H1 (cell line): ENCODE measurements at regions not wholly inside any gene's neighbourhood (a gene's known extent, or its start where the extent isn't known, plus 50 kb on each side); places are given as distances from the start of the nearest gene placed in this dataset.

Experiments used
- CTCF ChIA-PET: fragments of 300-600 bp; sonication (Branson Sonifier 250); formaldehyde crosslinking; loops from one replicate; lab custom pipeline; 2021; ENCODE audit not compliant: partially characterized antibody; lab: Charles Lee
- POLR2A ChIA-PET: fragments of 300-600 bp; sonication (Branson Sonifier 250); formaldehyde crosslinking; loops from one replicate; lab custom pipeline; 2021; ENCODE audit warnings: inconsistent platforms; ENCODE audit not compliant: partially characterized antibody; lab: Charles Lee
- DNase-seq, 2 experiments: peaks; one replicate each; pipeline versions ENCODE4 v3.0.0 to v3.0.0-alpha.2; 2010 to 2022; ENCODE audit warnings: low spot score in 2 of 2, low read depth in 1 of 2, mixed read lengths in 1 of 2
- FAIRE-seq: peaks from 2 replicates; lab custom pipeline; 2011; peaks lifted over from hg19 to GRCh38; lab: Jason Lieb, UNC
- H2AFZ ChIP-seq: 2 replicates; pipeline ENCODE4 v1.8.1; 2012; ENCODE audit warnings: low read length, inconsistent platforms
- H2AK5ac ChIP-seq: 2 replicates; pipeline ENCODE4 v1.6.1; 2013; ENCODE audit warnings: low read depth, low read length
- H2BK120ac ChIP-seq: replicated peaks from 2 replicates; pipeline ENCODE3; 2013; ENCODE audit warnings: low read depth, low read length, inconsistent platforms
- H2BK12ac ChIP-seq: 2 replicates; pipeline ENCODE4 v1.6.1; 2013; ENCODE audit warnings: low read depth, low read length
- H2BK15ac ChIP-seq: 2 replicates; pipeline ENCODE4 v1.6.1; 2013; ENCODE audit warnings: low read length
- H2BK20ac ChIP-seq: 2 replicates; pipeline ENCODE4 v1.6.1; 2013; ENCODE audit warnings: low read length
- H2BK5ac ChIP-seq: 2 replicates; pipeline ENCODE4 v1.6.1; 2013; ENCODE audit warnings: low read depth, low read length
- H3K14ac ChIP-seq: 2 replicates; pipeline ENCODE4 v1.6.1; 2013; ENCODE audit warnings: inconsistent platforms; ENCODE audit not compliant: insufficient read length
- H3K18ac ChIP-seq: 2 replicates; pipeline ENCODE4 v1.6.1; 2013; ENCODE audit warnings: low read length; ENCODE audit errors: extremely low read depth
- H3K23ac ChIP-seq: 2 replicates; pipeline ENCODE4 v1.6.1; 2013; ENCODE audit warnings: inconsistent platforms; ENCODE audit not compliant: insufficient read length
- H3K23me2 ChIP-seq: 2 replicates; pipeline ENCODE4 v1.6.1; 2013; ENCODE audit warnings: low read depth, low read length
- H3K27ac ChIP-seq: 2 replicates; pipeline ENCODE4 v1.6.1; 2011; ENCODE audit warnings: low read depth, low read length, inconsistent platforms
- H3K27me3 ChIP-seq, 4 experiments: replicated peaks in 1 of 4; 1 replicate in 1 of 4; 2 replicates in 3 of 4; pipeline versions ENCODE4 v1.6.1 to v1.8.1; 2011 to 2013; ENCODE audit warnings: low read length in 3 of 4, mild to moderate bottlenecking in 3 of 4, inconsistent platforms in 2 of 4, mixed read lengths in 2 of 4, moderate library complexity in 1 of 4; ENCODE audit not compliant: control insufficient read depth in 3 of 4, insufficient read depth in 3 of 4; ENCODE audit errors: extremely low read depth in 1 of 4
- H3K36me3 ChIP-seq, 4 experiments: 2 replicates each; pipeline versions ENCODE4 v1.6.1 to v1.8.1; 2011 to 2013; ENCODE audit warnings: mild to moderate bottlenecking in 4 of 4, low read length in 3 of 4, moderate library complexity in 2 of 4, control low read depth in 1 of 4, inconsistent platforms in 1 of 4; ENCODE audit not compliant: insufficient read depth in 4 of 4, control insufficient read depth in 2 of 4
- H3K4ac ChIP-seq: replicated peaks from 2 replicates; pipeline ENCODE3; 2013; ENCODE audit warnings: low read length, low read depth, mixed read lengths, inconsistent platforms; ENCODE audit not compliant: insufficient read length
- H3K4me1 ChIP-seq, 4 experiments: replicated peaks in 1 of 4; 1 replicate in 1 of 4; 2 replicates in 3 of 4; pipeline versions ENCODE4 v1.6.1 to v1.8.1; 2011 to 2013; ENCODE audit warnings: low read length in 3 of 4, inconsistent platforms in 2 of 4, mixed read lengths in 1 of 4; ENCODE audit not compliant: insufficient read depth in 4 of 4, control insufficient read depth in 3 of 4
- H3K4me2 ChIP-seq, 2 experiments: 2 replicates each; pipeline versions ENCODE4 v1.6.1 to v1.8.1; 2011 to 2013; ENCODE audit warnings: low read depth in 2 of 2, low read length in 2 of 2, control low read depth in 1 of 2, inconsistent platforms in 1 of 2, mild to moderate bottlenecking in 1 of 2; ENCODE audit not compliant: insufficient read depth in 1 of 2
- H3K4me3 ChIP-seq, 4 experiments: fragments of 200-600, 300-600 bp in 1 of 4; sonication (generic), shearing (Covaris generic), sonication (Bioruptor Twin) in 1 of 4; 2 replicates each; pipeline versions ENCODE4 v1.5.1 to v1.8.1; 2011 to 2016; ENCODE audit warnings: low read length in 4 of 4, low read depth in 3 of 4, control low read depth in 2 of 4, inconsistent platforms in 2 of 4, mild to moderate bottlenecking in 2 of 4, mixed read lengths in 1 of 4, moderate library complexity in 1 of 4; ENCODE audit not compliant: insufficient read depth in 2 of 4; ENCODE audit errors: extremely low read depth in 1 of 4
- H3K56ac ChIP-seq: replicated peaks from 2 replicates; pipeline ENCODE3; 2013; ENCODE audit warnings: low read depth, mild to moderate bottlenecking, mixed read lengths, low read length, inconsistent platforms; ENCODE audit not compliant: insufficient read length
- H3K79me1 ChIP-seq: 2 replicates; pipeline ENCODE4 v1.6.1; 2013; ENCODE audit warnings: low read depth, low read length, control low read depth
- H3K79me2 ChIP-seq, 2 experiments: 2 replicates each; pipeline versions ENCODE4 v1.6.1 to v1.8.1; 2012 to 2013; ENCODE audit warnings: low read length in 2 of 2, mild to moderate bottlenecking in 2 of 2, inconsistent platforms in 1 of 2; ENCODE audit not compliant: insufficient read depth in 2 of 2, control insufficient read depth in 1 of 2
- H3K9ac ChIP-seq, 4 experiments: replicated peaks in 1 of 4; 1 replicate in 1 of 4; 2 replicates in 3 of 4; pipeline versions ENCODE4 v1.6.1 to v1.8.1; 2011 to 2013; ENCODE audit warnings: low read depth in 3 of 4, low read length in 3 of 4, control low read depth in 2 of 4, mild to moderate bottlenecking in 2 of 4, moderate library complexity in 2 of 4, inconsistent platforms in 1 of 4; ENCODE audit errors: extremely low read depth in 1 of 4
- H3K9me3 ChIP-seq, 2 experiments: 2 replicates each; pipeline versions ENCODE4 v1.6.1 to v1.8.1; 2012 to 2013; ENCODE audit warnings: mild to moderate bottlenecking in 2 of 2, moderate library complexity in 2 of 2, control low read depth in 1 of 2, inconsistent platforms in 1 of 2, low read depth in 1 of 2, low read length in 1 of 2, mixed read lengths in 1 of 2; ENCODE audit not compliant: insufficient read depth in 2 of 2
- H4K20me1 ChIP-seq, 2 experiments: replicated peaks in 1 of 2; 2 replicates each; pipeline versions ENCODE3 to v1.8.1; 2011 to 2013; ENCODE audit warnings: inconsistent platforms in 2 of 2, low read length in 2 of 2, mild to moderate bottlenecking in 1 of 2; ENCODE audit not compliant: insufficient read depth in 2 of 2, control insufficient read depth in 1 of 2
- H4K5ac ChIP-seq: 2 replicates; pipeline ENCODE4 v1.6.1; 2013; ENCODE audit warnings: low read length, low read depth, mixed read lengths, inconsistent platforms; ENCODE audit not compliant: insufficient read length
- H4K8ac ChIP-seq: 2 replicates; pipeline ENCODE4 v1.8.0; 2013; ENCODE audit warnings: mild to moderate bottlenecking, moderate library complexity, low read length, inconsistent platforms; ENCODE audit not compliant: insufficient read depth; ENCODE audit errors: extremely low read depth
- H4K91ac ChIP-seq: replicated peaks from 2 replicates; pipeline ENCODE3; 2013; ENCODE audit warnings: low read length, mixed read lengths, inconsistent platforms; ENCODE audit not compliant: insufficient read length
- ATF3 ChIP-seq: IDR thresholded peaks from 2 replicates; pipeline ENCODE4 v1.6.1; 2011; ENCODE audit warnings: low read depth, mild to moderate bottlenecking, low read length; ENCODE audit not compliant: insufficient read depth
- BRCA1 ChIP-seq: IDR thresholded peaks from 2 replicates; pipeline ENCODE4 v1.6.1; 2012; ENCODE audit warnings: low read depth, low read length, improper control_type of control experiment
- CHD1 ChIP-seq: IDR thresholded peaks from 2 replicates; pipeline ENCODE4 v1.6.1; 2012; ENCODE audit warnings: low read depth, low read length, improper control_type of control experiment
- GTF2F1 ChIP-seq: IDR thresholded peaks from 2 replicates; pipeline ENCODE4 v1.6.1; 2012; ENCODE audit warnings: low read depth, low read length, improper control_type of control experiment, borderline replicate concordance
- JUND ChIP-seq: IDR thresholded peaks from 2 replicates; pipeline ENCODE4 v1.6.1; 2011; ENCODE audit warnings: mild to moderate bottlenecking, improper control_type of control experiment, low read length
- KDM1A ChIP-seq: fragments of 200-600, 300-600 bp; sonication (generic); IDR thresholded peaks from 2 replicates; pipeline ENCODE4 v1.7.1; 2016; ENCODE audit warnings: mild to moderate bottlenecking, low read length, borderline replicate concordance
- KDM4A ChIP-seq: IDR thresholded peaks from one replicate; pipeline ENCODE4 v1.7.1; 2012; ENCODE audit warnings: low read depth, mild to moderate bottlenecking, moderate library complexity, low read length, inconsistent platforms; ENCODE audit not compliant: severe bottlenecking
- NRF1 ChIP-seq: IDR thresholded peaks from 2 replicates; pipeline ENCODE4 v1.6.1; 2011; ENCODE audit warnings: mild to moderate bottlenecking, low read depth, low read length, improper control_type of control experiment
- POLR2AphosphoS5 ChIP-seq: IDR thresholded peaks from 2 replicates; pipeline ENCODE4 v1.6.1; 2011; ENCODE audit warnings: low read depth, low read length
- RAD21 ChIP-seq, 2 experiments: IDR thresholded peaks in 1 of 2; conservative IDR thresholded peaks in 1 of 2; 2 replicates each; pipeline ENCODE4 v1.6.1; 2011; ENCODE audit warnings: low read depth in 2 of 2, low read length in 2 of 2, improper control_type of control experiment in 1 of 2, inconsistent platforms in 1 of 2, mild to moderate bottlenecking in 1 of 2, moderate library complexity in 1 of 2
- RXRA ChIP-seq: IDR thresholded peaks from 2 replicates; pipeline ENCODE4 v1.6.1; 2011; ENCODE audit warnings: low read depth, mild to moderate bottlenecking, low read length, moderate library complexity; ENCODE audit not compliant: insufficient read depth
- SP1 ChIP-seq: IDR thresholded peaks from 2 replicates; pipeline ENCODE4 v1.6.1; 2011; ENCODE audit warnings: low read depth, low read length
- SRF ChIP-seq: IDR thresholded peaks from 2 replicates; pipeline ENCODE4 v1.6.1; 2011; ENCODE audit warnings: mild to moderate bottlenecking, low read depth, low read length, moderate library complexity
- TEAD4 ChIP-seq: IDR thresholded peaks from 2 replicates; pipeline ENCODE4 v1.6.1; 2012; ENCODE audit warnings: low read depth, low read length, inconsistent platforms, mixed read lengths
- ZNF274 ChIP-seq: IDR thresholded peaks from 2 replicates; pipeline ENCODE4 v1.7.0; 2012; ENCODE audit warnings: low read length, borderline replicate concordance; ENCODE audit errors: extremely low read depth

GRCh38 chr3:63727233-63727632, 74.8 kb downstream of the SNTN start:
- no peak overlapping the region for H3K14ac ChIP-seq
- FAIRE-seq (no peak), DNase-seq (no peak)
- H3K9me3 ChIP-seq = no peaks in the 10 kb centered on the region; a peak in 1 of 4 replicates
- H3K27ac ChIP-seq = no peak overlapping the region
- H2BK12ac ChIP-seq = 0 out of 2 replicates have a peak overlapping the region, but pooled peaks have one; percentile 23
- H4K8ac ChIP-seq = no peak overlapping the region
- H3K56ac ChIP-seq = no peak overlapping the region
- no peaks in the 10 kb centered on the region for H4K20me1 ChIP-seq
- H4K91ac ChIP-seq = no peak overlapping the region
- H3K79me1 ChIP-seq = no peaks in the 10 kb centered on the region
- no peak overlapping the region for H3K23ac ChIP-seq
- no peak overlapping the region for H3K4me2 ChIP-seq
- no peak overlapping the region for H4K5ac ChIP-seq
- H3K79me2 ChIP-seq = no peaks in the 10 kb centered on the region
- CTCF ChIA-PET = no interaction called here
- no peak overlapping the region for H3K4ac ChIP-seq
- no peak overlapping the region for H2BK5ac ChIP-seq
- TF ChIP-seq BRCA1 (no peak), JUND (no peak), SP1 (no peak), NRF1 (no peak), POLR2AphosphoS5 (no peak), SRF (no peak), RAD21 (IDR thresholded peaks at IDR 0.05 in 1 of 2, conservative IDR thresholded peaks at IDR 0.05 in 1 of 2; ENCODE audit: low read depth in 2 of 2, low read length in 2 of 2) (no peak), GTF2F1 (no peak), KDM4A (no peak), KDM1A (no peak), ATF3 (no peak), TEAD4 (no peak), RXRA (no peak), CHD1 (no peak), ZNF274 (no peak)
- TF ChIP-seq, all 59 proteins: peak for 0
- H2BK15ac ChIP-seq = no peak overlapping the region
- no peak overlapping the region for H2AFZ ChIP-seq
- H3K9ac ChIP-seq = no peak overlapping the region
- H3K36me3 ChIP-seq = no peaks in the 10 kb centered on the region
- H3K23me2 ChIP-seq = no peaks in the 10 kb centered on the region
- H3K27me3 ChIP-seq = no peaks in the 10 kb centered on the region; a peak in 1 of 7 replicates
- peaks cover 2 to 12% (median 6%) of the 10 kb centered on the region in 4 experiments; a peak in 6 of 7 replicates for H3K4me1 ChIP-seq
- no peak overlapping the region for H3K4me3 ChIP-seq
- H2AK5ac ChIP-seq = no peak overlapping the region
- POLR2A ChIA-PET = no interaction called here
- H2BK120ac ChIP-seq = no peak overlapping the region
- no peak overlapping the region for H2BK20ac ChIP-seq
- no peak overlapping the region for H3K18ac ChIP-seq
